ENCODE measurements at regions not wholly inside any gene's neighbourhood (a gene's known extent, or its start where the extent isn't known, plus 50 kb on each side); places are given as distances from the start of the nearest gene placed in this dataset.

GRCh38 chr20:39882806-39883205, 806.2 kb downstream of the MAFB start:
- H4K20me1 ChIP-seq (ENCODE audit: insufficient read depth) = no peaks in the 10 kb centered on the region
- no peak for TF ChIP-seq EZH2 (IDR thresholded peaks at IDR 0.05; ENCODE audit: low read depth)
- H3K4me2 ChIP-seq = no peak overlapping the region
- no peaks in the 10 kb centered on the region for H3K79me2 ChIP-seq (ENCODE audit: low read depth)
- no peak overlapping the region for H3K4me3 ChIP-seq
- intact Hi-C loops (cut with micrococcal nuclease; ENCODE audit: unreplicated experiment) = no loop called here
- no peaks in the 10 kb centered on the region for H3K27me3 ChIP-seq (ENCODE audit: insufficient read depth, low read depth)
- no peaks in the 10 kb centered on the region for H3K36me3 ChIP-seq (ENCODE audit: low read depth)
- H2AFZ ChIP-seq = no peak overlapping the region
- H3K9me2 ChIP-seq (ENCODE audit: insufficient read depth) = no peaks in the 10 kb centered on the region
- no peak overlapping the region for H3K27ac ChIP-seq
- ChIA-PET POLR2A (ENCODE audit: unreplicated experiment) (no interaction called here), CTCF (no interaction called here)
- BruUV-seq (replicated peaks) = no TSS peak
- H3K9me3 ChIP-seq (ENCODE audit: insufficient read depth, low read depth) = no peaks in the 10 kb centered on the region
- H3K4me1 ChIP-seq (replicated peaks; ENCODE audit: insufficient read depth) = no peaks in the 10 kb centered on the region
- no peak for DNase-seq
- H3F3A ChIP-seq (ENCODE audit: insufficient read depth, low read depth) = no peaks in the 10 kb centered on the region

GRCh38 chr20:39880890-39881289, 808.1 kb downstream of the MAFB start:
- no peaks in the 10 kb centered on the region for H3K36me3 ChIP-seq (ENCODE audit: low read depth)
- no peaks in the 10 kb centered on the region for H3K9me2 ChIP-seq (ENCODE audit: insufficient read depth)
- intact Hi-C loops (cut with micrococcal nuclease; ENCODE audit: unreplicated experiment) = no loop called here
- no peaks in the 10 kb centered on the region for H3F3A ChIP-seq (ENCODE audit: insufficient read depth, low read depth)
- DNase-seq = no peak
- no peaks in the 10 kb centered on the region for H3K9me3 ChIP-seq (ENCODE audit: insufficient read depth, low read depth)
- H3K4me2 ChIP-seq = no peak overlapping the region
- no TSS peak for BruUV-seq (replicated peaks)
- no peak overlapping the region for H3K27ac ChIP-seq
- H3K4me3 ChIP-seq = no peak overlapping the region
- ChIA-PET CTCF (no interaction called here), POLR2A (ENCODE audit: unreplicated experiment) (no interaction called here)
- H2AFZ ChIP-seq = no peak overlapping the region
- no peaks in the 10 kb centered on the region for H3K79me2 ChIP-seq (ENCODE audit: low read depth)
- no peaks in the 10 kb centered on the region for H3K27me3 ChIP-seq (ENCODE audit: insufficient read depth, low read depth)
- H4K20me1 ChIP-seq (ENCODE audit: insufficient read depth) = no peaks in the 10 kb centered on the region
- TF ChIP-seq CTCF (conservative IDR thresholded peaks at IDR 0.05) (no peak; the same call in 1 of the 2 replicates), EZH2 (IDR thresholded peaks at IDR 0.05; ENCODE audit: low read depth) (no peak)
- H3K4me1 ChIP-seq (replicated peaks; ENCODE audit: insufficient read depth) = no peaks in the 10 kb centered on the region

- H3K27me3 ChIP-seq (ENCODE audit: insufficient read depth, low read depth) = no peaks in the 10 kb centered on the region
- H3K4me3 ChIP-seq = no peak overlapping the region
- H3K9me3 ChIP-seq (ENCODE audit: insufficient read depth, low read depth) = no peaks in the 10 kb centered on the region
- TF ChIP-seq EZH2 (IDR thresholded peaks at IDR 0.05; ENCODE audit: low read depth) = no peak
- TF ChIP-seq CTCF (conservative IDR thresholded peaks at IDR 0.05) = no peak
- ChIA-PET CTCF (no interaction called here), POLR2A (ENCODE audit: unreplicated experiment) (no interaction called here)
- H3K4me1 ChIP-seq (replicated peaks; ENCODE audit: insufficient read depth) = no peaks in the 10 kb centered on the region
- H3K9me2 ChIP-seq (ENCODE audit: insufficient read depth) = no peaks in the 10 kb centered on the region
- no peak for DNase-seq
- H3K79me2 ChIP-seq (ENCODE audit: low read depth) = no peaks in the 10 kb centered on the region
- no TSS peak for BruUV-seq (replicated peaks)
- H2AFZ ChIP-seq = no peak overlapping the region
- H3F3A ChIP-seq (ENCODE audit: insufficient read depth, low read depth) = no peaks in the 10 kb centered on the region
- no peaks in the 10 kb centered on the region; the same call in 1 of the 2 replicates for H4K20me1 ChIP-seq (ENCODE audit: insufficient read depth)
- H3K4me2 ChIP-seq = no peak overlapping the region
- no peaks in the 10 kb centered on the region for H3K36me3 ChIP-seq (ENCODE audit: low read depth)
- H3K27ac ChIP-seq = no peak overlapping the region
- intact Hi-C loops (cut with micrococcal nuclease; ENCODE audit: unreplicated experiment) = no loop called here
Observed at GRCh38 chr20:39879296-39879695, 809.7 kb downstream of the MAFB start.

- ChIA-PET POLR2A (ENCODE audit: unreplicated experiment) (no interaction called here), CTCF (no interaction called here)
- Histone ChIP-seq H3F3A (ENCODE audit: insufficient read depth, low read depth) (no peaks in the 10 kb centered on the region), H3K27me3 (ENCODE audit: insufficient read depth, low read depth) (no peaks in the 10 kb centered on the region), H4K20me1 (ENCODE audit: insufficient read depth) (no peaks in the 10 kb centered on the region; the same call in 1 of the 2 replicates), H3K4me1 (replicated peaks; ENCODE audit: insufficient read depth) (no peaks in the 10 kb centered on the region), H3K4me2 (no peak overlapping the region), H3K4me3 (no peak overlapping the region), H2AFZ (no peak overlapping the region), H3K9me2 (ENCODE audit: insufficient read depth) (no peaks in the 10 kb centered on the region), H3K79me2 (ENCODE audit: low read depth) (no peaks in the 10 kb centered on the region), H3K9me3 (ENCODE audit: insufficient read depth, low read depth) (no peaks in the 10 kb centered on the region), H3K36me3 (ENCODE audit: low read depth) (no peaks in the 10 kb centered on the region), H3K27ac (no peak overlapping the region)
- no TSS peak for BruUV-seq (replicated peaks)
- DNase-seq = no peak
- intact Hi-C loops (cut with micrococcal nuclease; ENCODE audit: unreplicated experiment) = no loop called here
- TF ChIP-seq CTCF (conservative IDR thresholded peaks at IDR 0.05) = no peak
- TF ChIP-seq EZH2 (IDR thresholded peaks at IDR 0.05; ENCODE audit: low read depth) = no peak
Observed at GRCh38 chr20:39878809-39879208, 810.2 kb downstream of the MAFB start.
